Neural crest cell (in vitro differentiated cells): ENCODE measurements at regions not wholly inside any gene's neighbourhood (a gene's known extent, or its start where the extent isn't known, plus 50 kb on each side); places are given as distances from the start of the nearest gene placed in this dataset.
"Not testable (repeated sequence)": the region's sequence is repeated elsewhere in the genome, so short reads cannot be mapped to it uniquely, and the experiment has no call there.

Experiments
- DNase-seq: peaks from one replicate; pipeline ENCODE4 v3.0.0; 2021; ENCODE audit warnings: low read depth, mixed read lengths, low spot score
- H3K27ac Mint-ChIP-seq: one replicate; pipeline ENCODE4 v1.8.0; 2021; ENCODE audit warnings: mild to moderate bottlenecking, mixed read lengths; ENCODE audit not compliant: unreplicated experiment
- H3K27me3 Mint-ChIP-seq: 2 replicates; pipeline ENCODE4 v1.8.0; 2021; ENCODE audit warnings: low read depth, mild to moderate bottlenecking, mixed read lengths
- H3K36me3 Mint-ChIP-seq: 2 replicates; pipeline ENCODE4 v1.8.0; 2021; ENCODE audit warnings: low read depth, mild to moderate bottlenecking, mixed read lengths
- H3K4me1 Mint-ChIP-seq: 2 replicates; pipeline ENCODE4 v1.8.0; 2021; ENCODE audit warnings: mixed read lengths
- H3K4me3 Mint-ChIP-seq: one replicate; pipeline ENCODE4 v1.8.0; 2021; ENCODE audit warnings: mild to moderate bottlenecking, mixed read lengths
- H3K9me3 Mint-ChIP-seq: 2 replicates; pipeline ENCODE4 v1.8.0; 2021; ENCODE audit warnings: mixed read lengths
- TF ChIP-seq, protein P1 (sequence below): fragments of 200-600 bp; sonication (generic); conservative IDR thresholded peaks from 2 replicates; pipeline ENCODE4 v1.5.0; 2021; ENCODE audit warnings: antibody characterized with exemption, mild to moderate bottlenecking

DNA sequence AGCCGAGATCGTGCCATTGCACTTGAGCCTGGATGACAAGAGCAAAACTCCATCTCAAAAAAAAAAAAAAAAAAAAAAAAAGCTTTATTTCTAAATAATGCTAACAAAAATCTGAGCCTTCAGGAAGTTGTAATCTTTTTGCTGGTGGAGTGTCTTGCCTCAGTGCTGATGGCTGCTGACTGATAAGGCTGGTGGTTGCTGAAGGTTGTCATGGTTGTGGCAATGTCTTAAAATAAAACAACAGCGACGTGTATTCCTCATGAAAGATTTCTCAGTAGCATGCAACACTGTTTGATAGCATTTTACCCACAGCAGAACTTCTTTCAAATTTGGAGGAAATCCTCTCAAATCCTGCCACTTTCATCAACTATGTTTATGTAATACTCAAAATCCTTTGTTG lies 77.4 kb upstream of the PTPRG start:
- TF ChIP-seq, protein P1, sequence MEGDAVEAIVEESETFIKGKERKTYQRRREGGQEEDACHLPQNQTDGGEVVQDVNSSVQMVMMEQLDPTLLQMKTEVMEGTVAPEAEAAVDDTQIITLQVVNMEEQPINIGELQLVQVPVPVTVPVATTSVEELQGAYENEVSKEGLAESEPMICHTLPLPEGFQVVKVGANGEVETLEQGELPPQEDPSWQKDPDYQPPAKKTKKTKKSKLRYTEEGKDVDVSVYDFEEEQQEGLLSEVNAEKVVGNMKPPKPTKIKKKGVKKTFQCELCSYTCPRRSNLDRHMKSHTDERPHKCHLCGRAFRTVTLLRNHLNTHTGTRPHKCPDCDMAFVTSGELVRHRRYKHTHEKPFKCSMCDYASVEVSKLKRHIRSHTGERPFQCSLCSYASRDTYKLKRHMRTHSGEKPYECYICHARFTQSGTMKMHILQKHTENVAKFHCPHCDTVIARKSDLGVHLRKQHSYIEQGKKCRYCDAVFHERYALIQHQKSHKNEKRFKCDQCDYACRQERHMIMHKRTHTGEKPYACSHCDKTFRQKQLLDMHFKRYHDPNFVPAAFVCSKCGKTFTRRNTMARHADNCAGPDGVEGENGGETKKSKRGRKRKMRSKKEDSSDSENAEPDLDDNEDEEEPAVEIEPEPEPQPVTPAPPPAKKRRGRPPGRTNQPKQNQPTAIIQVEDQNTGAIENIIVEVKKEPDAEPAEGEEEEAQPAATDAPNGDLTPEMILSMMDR = no peak
- Mint-ChIP-seq H3K36me3 (no peaks in the 10 kb centered on the region), H3K9me3 (peaks cover 2% of the 10 kb centered on the region), H3K27me3 (peaks cover 2% of the 10 kb centered on the region), H3K4me3 (no peak overlapping the region), H3K4me1 (no peaks in the 10 kb centered on the region), H3K27ac (no peak overlapping the region)
- no peak for DNase-seq

DNA sequence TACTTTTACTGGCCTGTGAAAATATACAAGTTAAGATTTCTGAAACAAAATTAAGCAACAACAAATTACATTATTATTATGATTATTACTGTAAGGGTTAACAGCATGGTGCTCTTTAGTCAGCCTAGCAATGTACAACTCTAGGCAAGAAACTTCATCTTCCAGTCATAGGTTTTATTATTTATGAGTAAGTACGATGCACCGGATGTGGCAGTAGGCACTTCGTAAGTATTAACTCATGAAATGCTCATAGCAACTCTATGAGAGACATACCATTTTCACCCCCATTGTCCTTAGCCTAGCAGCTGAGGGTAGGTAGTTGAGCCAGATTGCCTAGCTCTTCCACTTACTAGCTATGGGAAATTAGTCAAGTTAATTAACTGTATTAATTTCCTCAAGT lies 68.0 kb upstream of the PTPRG start:
- Mint-ChIP-seq H3K4me1 (no peaks in the 10 kb centered on the region), H3K27me3 (no peaks in the 10 kb centered on the region), H3K27ac (no peak overlapping the region), H3K36me3 (peaks cover 2% of the 10 kb centered on the region), H3K9me3 (peaks cover 6% of the 10 kb centered on the region), H3K4me3 (no peak overlapping the region)
- no peak for DNase-seq
- TF ChIP-seq, protein P1 = no peak

DNA sequence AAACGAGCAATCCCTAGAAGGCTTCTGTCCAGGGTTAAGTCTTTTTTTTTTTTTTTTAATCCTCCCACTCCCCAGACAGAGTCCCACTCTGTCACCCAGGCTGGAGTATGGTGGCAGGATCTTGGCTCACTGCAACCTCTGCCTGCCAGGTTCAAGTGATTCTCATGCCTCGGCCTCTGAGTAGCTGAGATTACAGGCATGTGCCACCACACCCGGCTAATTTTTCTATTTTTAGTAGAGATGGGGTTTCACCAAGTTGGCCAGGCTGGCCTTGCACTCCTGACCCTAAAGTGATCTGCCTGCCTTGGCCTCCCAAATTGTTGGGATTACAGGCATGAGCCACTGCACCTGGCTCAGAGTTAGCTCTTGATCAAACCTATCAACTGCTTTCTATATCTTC lies 67.1 kb upstream of the PTPRG start:
- not testable (repeated sequence) for H3K27me3 Mint-ChIP-seq, H3K4me1 Mint-ChIP-seq, H3K36me3 Mint-ChIP-seq, DNase-seq, H3K9me3 Mint-ChIP-seq, H3K4me3 Mint-ChIP-seq, H3K27ac Mint-ChIP-seq

DNA sequence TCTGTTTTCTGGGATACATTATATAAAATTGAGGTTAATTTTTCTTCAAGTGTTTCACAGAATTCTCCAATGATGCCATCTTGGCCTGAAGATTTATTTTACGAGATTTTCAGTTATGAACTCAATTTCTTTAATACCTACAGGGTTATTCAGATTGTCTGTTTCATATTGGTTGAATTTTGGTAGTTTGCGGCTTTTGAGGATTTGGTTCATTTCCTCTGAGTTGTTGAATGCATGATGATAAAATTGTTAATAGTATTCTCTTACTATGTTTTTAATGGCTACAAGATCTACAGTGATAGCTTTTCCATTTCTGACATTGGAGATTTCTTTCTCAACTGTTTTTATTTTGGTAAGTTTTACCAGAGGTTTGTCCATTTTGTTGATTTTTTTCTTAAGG lies 63.9 kb upstream of the PTPRG start:
- H3K4me1 Mint-ChIP-seq = no peaks in the 10 kb centered on the region
- H3K9me3 Mint-ChIP-seq = peaks cover 5% of the 10 kb centered on the region
- no peak overlapping the region for H3K4me3 Mint-ChIP-seq
- no peaks in the 10 kb centered on the region for H3K27me3 Mint-ChIP-seq
- H3K27ac Mint-ChIP-seq = no peak overlapping the region
- TF ChIP-seq, protein P1 = no peak
- no peak for DNase-seq
- peaks cover 5% of the 10 kb centered on the region for H3K36me3 Mint-ChIP-seq

DNA sequence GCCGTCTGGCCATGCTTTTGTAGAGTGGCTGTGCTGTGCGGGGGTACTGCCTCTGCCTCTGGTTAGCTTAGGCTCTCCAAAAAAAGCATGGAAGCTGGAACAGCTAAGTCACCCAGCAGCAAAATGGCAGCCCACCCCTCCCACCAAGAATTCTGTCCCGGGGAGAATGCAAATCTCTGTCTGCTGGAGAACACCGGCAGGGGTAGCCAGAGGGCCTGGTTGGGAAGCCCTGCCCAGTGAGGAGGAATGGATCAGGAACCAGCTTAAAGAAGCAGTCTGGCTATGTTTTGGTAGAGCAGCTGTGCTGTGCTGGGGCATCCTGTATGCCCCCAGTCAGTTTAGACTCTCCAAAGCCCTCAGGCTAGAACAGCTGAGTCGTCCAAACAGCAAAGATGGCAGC lies 56.2 kb upstream of the PTPRG start:
- TF ChIP-seq, protein P1 = no peak
- no peak for DNase-seq
- Mint-ChIP-seq H3K27ac (no peak overlapping the region), H3K27me3 (no peaks in the 10 kb centered on the region), H3K4me3 (no peak overlapping the region), H3K9me3 (peaks cover 12% of the 10 kb centered on the region), H3K36me3 (peaks cover 9% of the 10 kb centered on the region), H3K4me1 (no peaks in the 10 kb centered on the region)

DNA sequence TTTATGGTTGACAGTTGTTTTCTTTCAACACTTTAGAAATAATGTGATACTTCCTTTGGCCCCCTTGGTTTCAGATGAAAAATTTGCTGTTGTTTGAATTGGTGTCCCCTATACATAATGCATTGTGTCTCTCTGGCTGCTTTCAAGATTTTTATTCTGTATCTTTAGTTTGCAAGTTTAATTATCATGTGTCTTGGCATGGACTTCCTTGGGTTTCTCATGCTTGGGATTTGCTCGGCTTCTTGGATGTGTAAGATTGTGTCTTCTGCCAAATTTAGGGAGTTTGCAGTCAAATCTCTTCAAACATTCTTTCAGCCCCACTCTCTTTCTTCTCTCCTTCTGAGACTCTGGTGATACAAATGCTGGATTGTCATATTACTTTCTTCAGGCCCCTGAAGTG lies 53.4 kb upstream of the PTPRG start:
- no peak for DNase-seq
- H3K9me3 Mint-ChIP-seq = peaks cover 8% of the 10 kb centered on the region
- no peaks in the 10 kb centered on the region for H3K4me1 Mint-ChIP-seq
- H3K27ac Mint-ChIP-seq = no peak overlapping the region
- H3K27me3 Mint-ChIP-seq = no peaks in the 10 kb centered on the region
- TF ChIP-seq, protein P1 = no peak
- H3K4me3 Mint-ChIP-seq = no peak overlapping the region
- peaks cover 6% of the 10 kb centered on the region for H3K36me3 Mint-ChIP-seq
